Endothelial cell of umbilical vein (primary cell): ENCODE measurements at regions not wholly inside any gene's neighbourhood (a gene's known extent, or its start where the extent isn't known, plus 50 kb on each side); places are given as distances from the start of the nearest gene placed in this dataset.

ENCODE experiments used
- CTCF ChIP-seq, 2 donors: IDR thresholded peaks; 1 replicate in 1 of 2; 2 replicates in 1 of 2; pipeline ENCODE4 v1.5.1; 2011; ENCODE audit warnings: low read length in 2 of 2, mild to moderate bottlenecking in 2 of 2, moderate library complexity in 2 of 2, control low read depth in 1 of 2, inconsistent platforms in 1 of 2, low read depth in 1 of 2; ENCODE audit not compliant: insufficient read depth in 1 of 2; ENCODE audit errors: extremely low read depth in 1 of 2
- EZH2 ChIP-seq: IDR thresholded peaks from 2 replicates; pipeline ENCODE4 v1.6.1; 2012; ENCODE audit warnings: borderline replicate concordance, low read depth, mild to moderate bottlenecking, moderate library complexity, low read length, inconsistent platforms; ENCODE audit not compliant: severe bottlenecking
- POLR2A ChIP-seq: IDR thresholded peaks from 2 replicates; pipeline ENCODE4 v1.6.1; 2012; ENCODE audit warnings: low read depth, mild to moderate bottlenecking, control low read depth, low read length
- POLR2AphosphoS5 ChIP-seq: IDR thresholded peaks from 2 replicates; pipeline ENCODE4 v1.6.1; 2012; ENCODE audit warnings: low read depth, mild to moderate bottlenecking, control low read depth, low read length, moderate library complexity; ENCODE audit not compliant: insufficient read depth

- TF ChIP-seq CTCF (IDR thresholded peaks at IDR 0.05; ENCODE audit: extremely low read depth in 1 of 2, insufficient read depth in 1 of 2, low read depth in 1 of 2, low read length in 2 of 2) (no peak), EZH2 (no peak), POLR2A (no peak), POLR2AphosphoS5 (no peak)
Observed at GRCh38 chr20:61112515-61112914, 139.5 kb upstream of the CDH4 start.
